ENCODE measurements at regions not wholly inside any gene's neighbourhood (a gene's known extent, or its start where the extent isn't known, plus 50 kb on each side); places are given as distances from the start of the nearest gene placed in this dataset.
"Not testable (repeated sequence)": the region's sequence is repeated elsewhere in the genome, so short reads cannot be mapped to it uniquely, and the experiment has no call there.

GRCh38 chr21:14684071-14684470, 138.0 kb upstream of the SAMSN1 start:
- no peak for DNase-seq (ENCODE audit: low read depth)

GRCh38 chr21:14683063-14683462, 136.9 kb upstream of the SAMSN1 start:
- no peak for DNase-seq (ENCODE audit: low read depth)

GRCh38 chr21:14678973-14679574, 133.0 kb upstream of the SAMSN1 start:
- no peak for DNase-seq (ENCODE audit: low read depth)

GRCh38 chr21:14677639-14678179, 131.6 kb upstream of the SAMSN1 start:
- DNase-seq (ENCODE audit: low read depth): no peak

GRCh38 chr21:14677013-14677412, 130.9 kb upstream of the SAMSN1 start:
- no peak for DNase-seq (ENCODE audit: low read depth)

GRCh38 chr21:14675774-14676530, 129.8 kb upstream of the SAMSN1 start:
- no peak for DNase-seq (ENCODE audit: low read depth)

- no peak for DNase-seq (ENCODE audit: low read depth)
These were observed 127.5 kb upstream of the SAMSN1 start for GRCh38 chr21:14673649-14674048.

- DNase-seq (ENCODE audit: low read depth): no peak
These were observed 126.4 kb upstream of the SAMSN1 start for GRCh38 chr21:14672466-14672865.

- no peak for DNase-seq (ENCODE audit: low read depth)
These were observed 124.3 kb upstream of the SAMSN1 start for GRCh38 chr21:14670409-14670808.

- DNase-seq (ENCODE audit: low read depth): not testable (repeated sequence)
These were observed 123.0 kb upstream of the SAMSN1 start for GRCh38 chr21:14669092-14669491.

- no peak for DNase-seq (ENCODE audit: low read depth)
These were observed 111.3 kb upstream of the SAMSN1 start for GRCh38 chr21:14657241-14658008.

- DNase-seq (ENCODE audit: low read depth): no peak
These were observed 100.8 kb upstream of the SAMSN1 start for GRCh38 chr21:14646893-14647292.

GRCh38 chr21:14645702-14646101, 99.6 kb upstream of the SAMSN1 start:
- no peak for DNase-seq (ENCODE audit: low read depth)

GRCh38 chr21:14632359-14632758, 86.2 kb upstream of the SAMSN1 start:
- DNase-seq (ENCODE audit: low read depth): no peak

GRCh38 chr21:14630556-14631069, 84.5 kb upstream of the SAMSN1 start:
- no peak for DNase-seq (ENCODE audit: low read depth)

- no peak for DNase-seq (ENCODE audit: low read depth)
These were observed 83.3 kb upstream of the SAMSN1 start for GRCh38 chr21:14629461-14629860.

GRCh38 chr21:14623079-14623478, 77.0 kb upstream of the SAMSN1 start:
- not testable (repeated sequence) for DNase-seq (ENCODE audit: low read depth)

GRCh38 chr21:14620152-14620551, 74.0 kb upstream of the SAMSN1 start:
- DNase-seq (ENCODE audit: low read depth): no peak

- no peak for DNase-seq (ENCODE audit: low read depth)
These were observed 71.8 kb upstream of the SAMSN1 start for GRCh38 chr21:14617871-14618270.

GRCh38 chr21:14617040-14617393, 70.9 kb upstream of the SAMSN1 start:
- DNase-seq (ENCODE audit: low read depth): no peak

GRCh38 chr21:14616380-14617039, 70.4 kb upstream of the SAMSN1 start:
- DNase-seq (ENCODE audit: low read depth): no peak

All from HT1080 (cell line).